K562 (cell line): ENCODE measurements at regions not wholly inside any gene's neighbourhood (a gene's known extent, or its start where the extent isn't known, plus 50 kb on each side); places are given as distances from the start of the nearest gene placed in this dataset.

Source experiments
- ATAC-seq: fragments of 200-7000 bp; cut with Tn5 transposase; 3 replicates; pipeline ENCODE4 v1.9.1; 2020; ENCODE audit warnings: moderate library complexity
- BruUV-seq: library from RNA; stranded (reverse); fragments of 400-500 nt; replicated peaks from 2 replicates; lab custom pipeline; 2021; lab: Mats Ljungman, UMichigan
- CTCF ChIA-PET: fragments of 300-600 bp; formaldehyde crosslinking; extraction: SDS; loops from one replicate; lab custom pipeline; 2021; ENCODE audit warnings: low intra/inter-chr PET ratio; lab: Yijun Ruan, JAX
- POLR2A ChIA-PET: fragments of 300-600, 350-650 bp; sonication (Branson Sonifier 250); formaldehyde crosslinking; extraction: SDS; loops from one replicate; lab custom pipeline; 2021; ENCODE audit warnings: antibody characterized with exemption, inconsistent platforms; lab: Yijun Ruan, JAX
- DNase-seq, 4 experiments: peaks; one replicate each; pipeline versions ENCODE4 v3.0.0 to v3.0.0-alpha.2; 2011 to 2018; ENCODE audit warnings: low spot score in 3 of 4, mixed read lengths in 3 of 4; ENCODE audit errors: extremely low read depth in 1 of 4
- FAIRE-seq: peaks from 2 replicates; lab custom pipeline; 2011; peaks lifted over from hg19 to GRCh38; lab: Jason Lieb, UNC
- H2AFZ ChIP-seq: 2 replicates; pipeline ENCODE4 v1.6.0; 2011; ENCODE audit warnings: low read depth, low read length, control low read depth, inconsistent platforms
- H3K27ac ChIP-seq: fragments of 200-600 bp; 3 replicates; pipeline ENCODE4 v1.8.0; 2011; ENCODE audit warnings: low read depth, mild to moderate bottlenecking, control low read depth, inconsistent platforms, low read length, moderate library complexity, mixed read lengths; ENCODE audit errors: extremely low read depth
- H3K27me3 ChIP-seq, 2 experiments: fragments of 300-600 bp in 1 of 2; 2 replicates in 1 of 2; 3 replicates in 1 of 2; pipeline versions ENCODE4 v1.6.0 to v1.8.0; 2011; ENCODE audit warnings: inconsistent platforms in 2 of 2, low read length in 2 of 2, mild to moderate bottlenecking in 1 of 2, mixed read lengths in 1 of 2, moderate library complexity in 1 of 2; ENCODE audit not compliant: control insufficient read depth in 2 of 2, insufficient read depth in 2 of 2
- H3K36me3 ChIP-seq: fragments of 300-600 bp; 3 replicates; pipeline ENCODE4 v1.8.0; 2011; ENCODE audit warnings: mild to moderate bottlenecking, low read length, inconsistent platforms; ENCODE audit not compliant: control insufficient read depth, insufficient read depth
- H3K4me1 ChIP-seq, 2 experiments: fragments of 200-600 bp in 1 of 2; replicated peaks in 1 of 2; 2 replicates in 1 of 2; 3 replicates in 1 of 2; pipeline versions ENCODE4 v1.5.1 to v1.8.0; 2011; ENCODE audit warnings: inconsistent platforms in 2 of 2, low read length in 2 of 2, mild to moderate bottlenecking in 1 of 2, mixed read lengths in 1 of 2, moderate library complexity in 1 of 2; ENCODE audit not compliant: control insufficient read depth in 2 of 2, insufficient read depth in 2 of 2
- H3K4me2 ChIP-seq: 2 replicates; pipeline ENCODE4 v1.6.1; 2011; ENCODE audit warnings: low read length, control low read depth, inconsistent platforms, mixed read lengths; ENCODE audit not compliant: insufficient read depth
- H3K4me3 ChIP-seq: fragments of 200-600 bp; sonication (generic), shearing (Covaris generic); 2 replicates; pipeline ENCODE4 v1.5.1; 2016; ENCODE audit warnings: control low read depth, inconsistent platforms
- H3K79me2 ChIP-seq: fragments of 200-600 bp; 3 replicates; pipeline ENCODE4 v1.8.0; 2011; ENCODE audit warnings: low read length, inconsistent platforms; ENCODE audit not compliant: control insufficient read depth, insufficient read depth
- H3K9ac ChIP-seq, 2 experiments: 2 replicates each; pipeline versions ENCODE4 v1.6.0 to v1.6.1; 2011; ENCODE audit warnings: low read depth in 2 of 2, low read length in 2 of 2, control low read depth in 1 of 2, inconsistent platforms in 1 of 2, mild to moderate bottlenecking in 1 of 2, mixed read lengths in 1 of 2; ENCODE audit not compliant: insufficient read depth in 1 of 2
- H3K9me1 ChIP-seq: one replicate; pipeline ENCODE4 v1.6.0; 2011; ENCODE audit warnings: inconsistent platforms, mild to moderate bottlenecking, low read length, moderate library complexity; ENCODE audit not compliant: control insufficient read depth, insufficient read depth
- H3K9me3 ChIP-seq: replicated peaks from 2 replicates; pipeline ENCODE4 v1.5.1; 2011; ENCODE audit warnings: low read depth, low read length, inconsistent platforms; ENCODE audit not compliant: control insufficient read depth, insufficient read depth
- H4K20me1 ChIP-seq: replicated peaks from 2 replicates; pipeline ENCODE4 v1.6.1; 2011; ENCODE audit warnings: low read length, inconsistent platforms, mixed read lengths; ENCODE audit not compliant: control insufficient read depth, insufficient read depth
- CC2D1A ChIP-seq: fragments of 450-650 bp; IDR thresholded peaks from 2 replicates; pipeline ENCODE4 v1.6.1; 2017; ENCODE audit warnings: mild to moderate bottlenecking
- ETS1 ChIP-seq: conservative IDR thresholded peaks from 2 replicates; pipeline ENCODE4 v1.6.1; 2011; ENCODE audit warnings: low read depth, mild to moderate bottlenecking, low read length; ENCODE audit not compliant: control insufficient read depth
- MAZ ChIP-seq, 2 experiments: fragments of 450-650 bp in 1 of 2; sonication (generic) in 1 of 2; formaldehyde crosslinking; IDR thresholded peaks in 1 of 2; conservative IDR thresholded peaks in 1 of 2; 2 replicates each; pipeline versions ENCODE4 v1.4.0 to v1.5.0; 2020; ENCODE audit warnings: mild to moderate bottlenecking in 1 of 2, missing genetic modification reagents in 1 of 2
- POLR2AphosphoS5 ChIP-seq: IDR thresholded peaks from 2 replicates; pipeline ENCODE4 v1.6.1; 2011; ENCODE audit warnings: mild to moderate bottlenecking, low read depth, low read length, moderate library complexity; ENCODE audit not compliant: control insufficient read depth, insufficient read depth
- SMAD1 ChIP-seq: fragments of 150-350 bp; IDR thresholded peaks from 2 replicates; pipeline ENCODE4 v1.6.1; 2014; ENCODE audit warnings: low read length, low read depth; ENCODE audit not compliant: partially characterized antibody
- ZNF639 ChIP-seq, 2 experiments: fragments of 200-800 bp in 1 of 2; sonication (Bioruptor generic) in 1 of 2; sonication (generic) in 1 of 2; formaldehyde crosslinking in 1 of 2; IDR thresholded peaks in 1 of 2; conservative IDR thresholded peaks in 1 of 2; 2 replicates each; pipeline versions ENCODE4 v1.5.0 to v1.6.1; 2016 to 2020; ENCODE audit warnings: missing compliant biosample characterization in 1 of 2, missing genetic modification characterization in 1 of 2, missing genetic modification reagents in 1 of 2
- WGBS: fragments of 100-300 bp; shearing (Covaris generic); methylation state at CpG from one replicate; pipeline ENCODE4 v1.1.6; 2016; ENCODE audit warnings: low coverage, mixed read lengths; ENCODE audit not compliant: insufficient coverage; ENCODE audit errors: missing lambda C conversion rate; 5-methylcytosine and 5-hydroxymethylcytosine counted together
- in situ Hi-C: fragments of 300-500 bp; cut with MboI; formaldehyde crosslinking; loops from 4 replicates; pipeline ENCODE4 v1.15.0; 2018; ENCODE audit warnings: inconsistent platforms, mixed read lengths
- intact Hi-C: fragments of 100-400 bp; cut with micrococcal nuclease; formaldehyde crosslinking; loops from 2 replicates; pipeline ENCODE4 v1.14.2; 2022
- TF ChIP-seq, protein P1 (sequence below): sonication (generic); formaldehyde crosslinking; IDR thresholded peaks from 2 replicates; pipeline ENCODE4 v1.8.0; 2022; ENCODE audit warnings: mild to moderate bottlenecking, low read depth, missing genetic modification reagents

DNA sequence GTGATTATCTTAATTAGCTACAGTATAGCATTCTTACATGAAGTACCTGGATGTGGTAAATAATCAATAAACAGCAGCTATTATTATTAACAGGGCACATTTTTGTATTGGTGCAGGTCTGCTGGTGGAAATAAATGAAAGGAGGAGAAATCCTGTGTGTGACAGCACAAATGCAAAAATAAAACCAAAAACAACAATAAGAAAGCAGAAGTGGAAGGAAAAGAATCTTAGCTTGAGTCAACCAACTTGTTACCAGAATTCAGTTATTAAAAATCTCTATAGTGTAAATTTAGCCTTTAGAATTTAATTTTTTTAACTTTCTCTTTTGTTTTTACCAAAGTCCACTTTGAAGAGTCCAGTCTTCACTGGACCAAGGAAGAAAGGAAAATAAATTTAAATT, 63.1 kb upstream of the LSM6 start:
- Histone ChIP-seq H3K4me2 (no peak overlapping the region), H3K9ac (no peak overlapping the region), H4K20me1 (no peaks in the 10 kb centered on the region), H3K9me1 (no peaks in the 10 kb centered on the region), H3K27ac (no peak overlapping the region), H3K36me3 (no peaks in the 10 kb centered on the region), H3K27me3 (peaks cover 3 to 19% of the 10 kb centered on the region in 2 experiments), H3K9me3 (no peaks in the 10 kb centered on the region), H3K4me3 (no peak overlapping the region), H3K79me2 (no peaks in the 10 kb centered on the region), H2AFZ (no peak overlapping the region), H3K4me1 (no peaks in the 10 kb centered on the region)
- in situ Hi-C loops (loop anchor here (25.0 kb wide), 1 partner anchor 800 kb away; no protein-coding TSS in a partner anchor), intact Hi-C loops (no loop called here)
- BruUV-seq, result no TSS peak
- TF ChIP-seq ETS1, result no peak
- CTCF ChIA-PET, result no interaction called here
- POLR2A ChIA-PET, result no interaction called here
- ATAC-seq (no peak), FAIRE-seq (no peak), DNase-seq (no peak)

- FAIRE-seq, result no peak
- POLR2A ChIA-PET, result no interaction called here
- H3K9me1 ChIP-seq, result no peaks in the 10 kb centered on the region
- H3K4me3 ChIP-seq, result no peak overlapping the region
- intact Hi-C loops, result no loop called here
- no peak overlapping the region for H2AFZ ChIP-seq
- WGBS, result 0% methylated on average over 4 of the region's 4 CpGs
- H3K79me2 ChIP-seq, result no peaks in the 10 kb centered on the region
- no peak for ATAC-seq
- in situ Hi-C loops, result loop anchor here (25.0 kb wide), 1 partner anchor 801 kb away; no protein-coding TSS in a partner anchor
- H3K9me3 ChIP-seq, result no peaks in the 10 kb centered on the region
- H3K27me3 ChIP-seq, result peaks cover 3 to 19% of the 10 kb centered on the region in 2 experiments
- no peak overlapping the region for H3K9ac ChIP-seq
- no peak overlapping the region for H3K4me2 ChIP-seq
- H4K20me1 ChIP-seq, result no peaks in the 10 kb centered on the region
- BruUV-seq, result no TSS peak
- DNase-seq, result no peak
- CTCF ChIA-PET, result no interaction called here
- H3K4me1 ChIP-seq, result no peaks in the 10 kb centered on the region
- no peak overlapping the region for H3K27ac ChIP-seq
- no peaks in the 10 kb centered on the region for H3K36me3 ChIP-seq
- TF ChIP-seq, protein P1, sequence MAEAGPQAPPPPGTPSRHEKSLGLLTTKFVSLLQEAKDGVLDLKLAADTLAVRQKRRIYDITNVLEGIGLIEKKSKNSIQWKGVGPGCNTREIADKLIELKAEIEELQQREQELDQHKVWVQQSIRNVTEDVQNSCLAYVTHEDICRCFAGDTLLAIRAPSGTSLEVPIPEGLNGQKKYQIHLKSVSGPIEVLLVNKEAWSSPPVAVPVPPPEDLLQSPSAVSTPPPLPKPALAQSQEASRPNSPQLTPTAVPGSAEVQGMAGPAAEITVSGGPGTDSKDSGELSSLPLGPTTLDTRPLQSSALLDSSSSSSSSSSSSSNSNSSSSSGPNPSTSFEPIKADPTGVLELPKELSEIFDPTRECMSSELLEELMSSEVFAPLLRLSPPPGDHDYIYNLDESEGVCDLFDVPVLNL, result no peak
- TF ChIP-seq MAZ (CRISPR knock-in tag; conservative IDR thresholded peaks at IDR 0.05 in 1 of 2, IDR thresholded peaks at IDR 0.05 in 1 of 2) (no peak), POLR2AphosphoS5 (no peak), ZNF639 (CRISPR knock-in tag; conservative IDR thresholded peaks at IDR 0.05 in 1 of 2, IDR thresholded peaks at IDR 0.05 in 1 of 2) (no peak), SMAD1 (no peak), CC2D1A (no peak)
Measured at GRCh38 chr4:146110871-146111485, 64.5 kb upstream of the LSM6 start.
